HepG2 (cell line): ENCODE measurements at regions not wholly inside any gene's neighbourhood (a gene's known extent, or its start where the extent isn't known, plus 50 kb on each side); places are given as distances from the start of the nearest gene placed in this dataset.

ENCODE experiments used
- ATF7-NPFF ChIP-seq: sonication (generic); formaldehyde crosslinking; IDR thresholded peaks from 2 replicates; pipeline ENCODE4 v1.8.1; 2023; ENCODE audit warnings: mild to moderate bottlenecking, low read depth, missing genetic modification reagents, moderate library complexity
- BORCS8-MEF2B ChIP-seq: sonication (generic); formaldehyde crosslinking; IDR thresholded peaks from 2 replicates; pipeline ENCODE4 v1.8.0; 2022; ENCODE audit warnings: mild to moderate bottlenecking, missing genetic modification reagents
- KDM5A ChIP-seq: fragments of 200-600 bp; sonication (generic); IDR thresholded peaks from 2 replicates; pipeline ENCODE4 v1.7.0; 2018; ENCODE audit warnings: antibody characterized with exemption, mild to moderate bottlenecking, low read length, borderline replicate concordance
- PHF8 ChIP-seq: sonication (generic); formaldehyde crosslinking; IDR thresholded peaks from 2 replicates; pipeline ENCODE4 v1.5.0; 2020; ENCODE audit warnings: missing genetic modification reagents
- POGK ChIP-seq: sonication (generic); formaldehyde crosslinking; conservative IDR thresholded peaks from 2 replicates; pipeline ENCODE4 v1.8.0; 2022; ENCODE audit warnings: mild to moderate bottlenecking, moderate library complexity, missing genetic modification reagents
- TMF1 ChIP-seq: sonication (generic); formaldehyde crosslinking; IDR thresholded peaks from 2 replicates; pipeline ENCODE4 v1.8.1; 2022; ENCODE audit warnings: low read depth, missing genetic modification reagents
- ZBTB7A ChIP-seq: sonication (generic); formaldehyde crosslinking; IDR thresholded peaks from 2 replicates; pipeline ENCODE4 v1.8.0; 2022; ENCODE audit warnings: mild to moderate bottlenecking, missing genetic modification reagents
- ZNF143 ChIP-seq: sonication (generic); formaldehyde crosslinking; IDR thresholded peaks from 2 replicates; pipeline ENCODE4 v1.4.0; 2020; ENCODE audit warnings: missing genetic modification reagents
- ZNF232 ChIP-seq: sonication (generic); formaldehyde crosslinking; IDR thresholded peaks from 2 replicates; pipeline ENCODE4 v1.4.0; 2020; ENCODE audit warnings: missing genetic modification reagents, borderline replicate concordance
- ZNF407 ChIP-seq: sonication (generic); formaldehyde crosslinking; IDR thresholded peaks from one replicate; pipeline ENCODE4 v1.5.1; 2020; ENCODE audit warnings: mild to moderate bottlenecking, missing genetic modification reagents; ENCODE audit errors: not compliant biosample characterization
- ZNF503 ChIP-seq: sonication (generic); formaldehyde crosslinking; IDR thresholded peaks from 2 replicates; pipeline ENCODE4 v1.4.0; 2020; ENCODE audit warnings: missing genetic modification reagents
- ZNF549 ChIP-seq: sonication (generic); formaldehyde crosslinking; IDR thresholded peaks from 2 replicates; pipeline ENCODE4 v1.5.0; 2020; ENCODE audit warnings: missing genetic modification reagents
- ZSCAN31 ChIP-seq: sonication (generic); formaldehyde crosslinking; IDR thresholded peaks from 2 replicates; pipeline ENCODE4 v1.5.0; 2020; ENCODE audit warnings: low read depth, mild to moderate bottlenecking, missing genetic modification reagents

GRCh38 chr17:72502371-72503341, 381.8 kb downstream of the SOX9 start (continued):
- no peak; the same call in 1 of the 2 replicates for TF ChIP-seq ZSCAN31 (CRISPR knock-in tag)
- TF ChIP-seq KDM5A = peak; percentile 38; the same call in 1 of the 2 replicates
- TF ChIP-seq ZBTB7A = peak; percentile 83; the same call in 1 of the 2 replicates
- peak; percentile 25 for TF ChIP-seq ZNF407 (CRISPR knock-in tag)
- TF ChIP-seq BORCS8-MEF2B = peak; percentile 79; the same call in 1 of the 2 replicates
- TF ChIP-seq ZNF503 (CRISPR knock-in tag) = 0 out of 2 replicates have a peak, but pooled peaks have one; percentile 54
- no peak; the same call in 1 of the 2 replicates for TF ChIP-seq PHF8 (CRISPR knock-in tag)
- TF ChIP-seq TMF1 (CRISPR knock-in tag) = no peak
- peak; percentile 52; the same call in 1 of the 2 replicates for TF ChIP-seq ZNF143
- TF ChIP-seq ZNF549 (CRISPR knock-in tag) = no peak
- peak; percentile 77 for TF ChIP-seq POGK (CRISPR knock-in tag)
- TF ChIP-seq ZNF232 (CRISPR knock-in tag) = no peak
- peak; percentile 74; the same call in 1 of the 2 replicates for TF ChIP-seq ATF7-NPFF (CRISPR knock-in tag)
